ENCODE measurements at regions not wholly inside any gene's neighbourhood (a gene's known extent, or its start where the extent isn't known, plus 50 kb on each side); places are given as distances from the start of the nearest gene placed in this dataset.

DNA sequence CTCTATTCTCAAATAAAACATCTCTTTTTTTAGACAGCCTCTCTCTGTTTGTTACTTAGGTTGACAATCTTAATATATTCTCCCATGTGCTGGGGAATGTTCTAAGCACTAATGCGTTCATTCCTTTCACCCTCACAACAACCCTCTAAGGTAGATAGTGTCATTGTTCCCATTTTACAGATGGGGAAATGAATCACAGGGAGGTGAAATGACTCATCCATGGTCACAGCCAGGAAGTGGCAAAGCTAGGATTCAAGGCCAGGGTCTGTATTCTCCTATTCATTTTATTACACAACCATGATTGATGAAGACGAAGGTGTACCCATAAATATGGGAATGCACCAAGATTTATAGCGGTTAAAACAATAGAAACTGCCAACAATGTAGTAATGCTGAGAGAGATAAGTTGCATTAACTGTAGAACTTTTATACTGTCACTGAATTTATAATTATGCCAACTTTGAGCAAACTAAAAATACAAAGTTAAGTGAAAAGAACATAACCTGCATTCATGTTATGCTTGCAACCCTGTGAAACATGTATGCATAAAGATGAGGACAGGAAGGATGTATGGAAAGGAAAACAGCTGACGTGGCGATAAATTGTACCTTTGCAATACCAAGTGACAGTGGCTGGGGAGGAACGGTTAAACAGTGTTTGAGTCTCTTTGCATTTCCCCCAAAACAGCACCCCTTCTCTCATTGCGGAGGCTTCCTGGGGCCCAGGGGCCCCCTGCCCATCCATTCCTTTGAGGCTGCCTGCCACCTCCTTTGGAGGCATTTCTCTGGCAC is 257.7 kb upstream of the AGAP1 start:
- H3K4me3 Mint-ChIP-seq, result no peak overlapping the region
- H3K27me3 Mint-ChIP-seq (ENCODE audit: insufficient read depth, low read depth, poor library complexity), result no peaks in the 10 kb centered on the region
- Histone ChIP-seq H3K9me2 (ENCODE audit: insufficient read depth) (no peaks in the 10 kb centered on the region), H3K36me3 (ENCODE audit: insufficient read depth) (no peaks in the 10 kb centered on the region), H2AFZ (no peak overlapping the region), H3K27me3 (ENCODE audit: insufficient read depth) (no peaks in the 10 kb centered on the region), H3K4me1 (ENCODE audit: insufficient read depth) (no peaks in the 10 kb centered on the region), H3K4me3 (no peak overlapping the region), H4K20me1 (replicated peaks; ENCODE audit: insufficient read depth) (no peaks in the 10 kb centered on the region), H3K4me2 (no peak overlapping the region), H3K27ac (ENCODE audit: low read depth) (no peak overlapping the region), H3F3A (replicated peaks; ENCODE audit: low read depth) (no peaks in the 10 kb centered on the region), H3K79me2 (replicated peaks; ENCODE audit: insufficient read depth) (no peaks in the 10 kb centered on the region)
- ATAC-seq (no peak), DNase-seq (ENCODE audit: low spot score) (no peak)
- 0 out of 3 replicates have a peak, but pooled peaks cover 2% of the 10 kb centered on the region for H3K4me1 Mint-ChIP-seq
- no peak for TF ChIP-seq NANOG (IDR thresholded peaks at IDR 0.05; ENCODE audit: borderline replicate concordance)
- no peak for TF ChIP-seq CREB1 (CRISPR knock-in tag; IDR thresholded peaks at IDR 0.05; ENCODE audit: low read depth)
- no peak for TF ChIP-seq ZNF331 (CRISPR knock-in tag; IDR thresholded peaks at IDR 0.05; ENCODE audit: low read depth)
- TF ChIP-seq, protein P1, sequence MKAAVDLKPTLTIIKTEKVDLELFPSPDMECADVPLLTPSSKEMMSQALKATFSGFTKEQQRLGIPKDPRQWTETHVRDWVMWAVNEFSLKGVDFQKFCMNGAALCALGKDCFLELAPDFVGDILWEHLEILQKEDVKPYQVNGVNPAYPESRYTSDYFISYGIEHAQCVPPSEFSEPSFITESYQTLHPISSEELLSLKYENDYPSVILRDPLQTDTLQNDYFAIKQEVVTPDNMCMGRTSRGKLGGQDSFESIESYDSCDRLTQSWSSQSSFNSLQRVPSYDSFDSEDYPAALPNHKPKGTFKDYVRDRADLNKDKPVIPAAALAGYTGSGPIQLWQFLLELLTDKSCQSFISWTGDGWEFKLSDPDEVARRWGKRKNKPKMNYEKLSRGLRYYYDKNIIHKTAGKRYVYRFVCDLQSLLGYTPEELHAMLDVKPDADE (IDR thresholded peaks at IDR 0.05), result no peak
- no peak for TF ChIP-seq JUNB (IDR thresholded peaks at IDR 0.05; ENCODE audit: unreplicated experiment)
- TF ChIP-seq ZNF114 (CRISPR knock-in tag; IDR thresholded peaks at IDR 0.05), result no peak
- TF ChIP-seq STAT1 (IDR thresholded peaks at IDR 0.05; ENCODE audit: unreplicated experiment), result no peak
- TF ChIP-seq, protein P2, sequence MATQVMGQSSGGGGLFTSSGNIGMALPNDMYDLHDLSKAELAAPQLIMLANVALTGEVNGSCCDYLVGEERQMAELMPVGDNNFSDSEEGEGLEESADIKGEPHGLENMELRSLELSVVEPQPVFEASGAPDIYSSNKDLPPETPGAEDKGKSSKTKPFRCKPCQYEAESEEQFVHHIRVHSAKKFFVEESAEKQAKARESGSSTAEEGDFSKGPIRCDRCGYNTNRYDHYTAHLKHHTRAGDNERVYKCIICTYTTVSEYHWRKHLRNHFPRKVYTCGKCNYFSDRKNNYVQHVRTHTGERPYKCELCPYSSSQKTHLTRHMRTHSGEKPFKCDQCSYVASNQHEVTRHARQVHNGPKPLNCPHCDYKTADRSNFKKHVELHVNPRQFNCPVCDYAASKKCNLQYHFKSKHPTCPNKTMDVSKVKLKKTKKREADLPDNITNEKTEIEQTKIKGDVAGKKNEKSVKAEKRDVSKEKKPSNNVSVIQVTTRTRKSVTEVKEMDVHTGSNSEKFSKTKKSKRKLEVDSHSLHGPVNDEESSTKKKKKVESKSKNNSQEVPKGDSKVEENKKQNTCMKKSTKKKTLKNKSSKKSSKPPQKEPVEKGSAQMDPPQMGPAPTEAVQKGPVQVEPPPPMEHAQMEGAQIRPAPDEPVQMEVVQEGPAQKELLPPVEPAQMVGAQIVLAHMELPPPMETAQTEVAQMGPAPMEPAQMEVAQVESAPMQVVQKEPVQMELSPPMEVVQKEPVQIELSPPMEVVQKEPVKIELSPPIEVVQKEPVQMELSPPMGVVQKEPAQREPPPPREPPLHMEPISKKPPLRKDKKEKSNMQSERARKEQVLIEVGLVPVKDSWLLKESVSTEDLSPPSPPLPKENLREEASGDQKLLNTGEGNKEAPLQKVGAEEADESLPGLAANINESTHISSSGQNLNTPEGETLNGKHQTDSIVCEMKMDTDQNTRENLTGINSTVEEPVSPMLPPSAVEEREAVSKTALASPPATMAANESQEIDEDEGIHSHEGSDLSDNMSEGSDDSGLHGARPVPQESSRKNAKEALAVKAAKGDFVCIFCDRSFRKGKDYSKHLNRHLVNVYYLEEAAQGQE (IDR thresholded peaks at IDR 0.05; ENCODE audit: unreplicated experiment), result no peak
- TF ChIP-seq, protein P3, sequence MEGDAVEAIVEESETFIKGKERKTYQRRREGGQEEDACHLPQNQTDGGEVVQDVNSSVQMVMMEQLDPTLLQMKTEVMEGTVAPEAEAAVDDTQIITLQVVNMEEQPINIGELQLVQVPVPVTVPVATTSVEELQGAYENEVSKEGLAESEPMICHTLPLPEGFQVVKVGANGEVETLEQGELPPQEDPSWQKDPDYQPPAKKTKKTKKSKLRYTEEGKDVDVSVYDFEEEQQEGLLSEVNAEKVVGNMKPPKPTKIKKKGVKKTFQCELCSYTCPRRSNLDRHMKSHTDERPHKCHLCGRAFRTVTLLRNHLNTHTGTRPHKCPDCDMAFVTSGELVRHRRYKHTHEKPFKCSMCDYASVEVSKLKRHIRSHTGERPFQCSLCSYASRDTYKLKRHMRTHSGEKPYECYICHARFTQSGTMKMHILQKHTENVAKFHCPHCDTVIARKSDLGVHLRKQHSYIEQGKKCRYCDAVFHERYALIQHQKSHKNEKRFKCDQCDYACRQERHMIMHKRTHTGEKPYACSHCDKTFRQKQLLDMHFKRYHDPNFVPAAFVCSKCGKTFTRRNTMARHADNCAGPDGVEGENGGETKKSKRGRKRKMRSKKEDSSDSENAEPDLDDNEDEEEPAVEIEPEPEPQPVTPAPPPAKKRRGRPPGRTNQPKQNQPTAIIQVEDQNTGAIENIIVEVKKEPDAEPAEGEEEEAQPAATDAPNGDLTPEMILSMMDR (conservative IDR thresholded peaks at IDR 0.05; ENCODE audit: low read depth in 2 of 2), result no peak
- no peak for TF ChIP-seq POLR2AphosphoS5 (IDR thresholded peaks at IDR 0.05; ENCODE audit: low read depth)
- no peak for TF ChIP-seq EZH2phosphoT487 (IDR thresholded peaks at IDR 0.05; ENCODE audit: unreplicated experiment)
- no peak for TF ChIP-seq EZH2 (IDR thresholded peaks at IDR 0.05; ENCODE audit: low read depth, unreplicated experiment)
- TF ChIP-seq, protein P4, sequence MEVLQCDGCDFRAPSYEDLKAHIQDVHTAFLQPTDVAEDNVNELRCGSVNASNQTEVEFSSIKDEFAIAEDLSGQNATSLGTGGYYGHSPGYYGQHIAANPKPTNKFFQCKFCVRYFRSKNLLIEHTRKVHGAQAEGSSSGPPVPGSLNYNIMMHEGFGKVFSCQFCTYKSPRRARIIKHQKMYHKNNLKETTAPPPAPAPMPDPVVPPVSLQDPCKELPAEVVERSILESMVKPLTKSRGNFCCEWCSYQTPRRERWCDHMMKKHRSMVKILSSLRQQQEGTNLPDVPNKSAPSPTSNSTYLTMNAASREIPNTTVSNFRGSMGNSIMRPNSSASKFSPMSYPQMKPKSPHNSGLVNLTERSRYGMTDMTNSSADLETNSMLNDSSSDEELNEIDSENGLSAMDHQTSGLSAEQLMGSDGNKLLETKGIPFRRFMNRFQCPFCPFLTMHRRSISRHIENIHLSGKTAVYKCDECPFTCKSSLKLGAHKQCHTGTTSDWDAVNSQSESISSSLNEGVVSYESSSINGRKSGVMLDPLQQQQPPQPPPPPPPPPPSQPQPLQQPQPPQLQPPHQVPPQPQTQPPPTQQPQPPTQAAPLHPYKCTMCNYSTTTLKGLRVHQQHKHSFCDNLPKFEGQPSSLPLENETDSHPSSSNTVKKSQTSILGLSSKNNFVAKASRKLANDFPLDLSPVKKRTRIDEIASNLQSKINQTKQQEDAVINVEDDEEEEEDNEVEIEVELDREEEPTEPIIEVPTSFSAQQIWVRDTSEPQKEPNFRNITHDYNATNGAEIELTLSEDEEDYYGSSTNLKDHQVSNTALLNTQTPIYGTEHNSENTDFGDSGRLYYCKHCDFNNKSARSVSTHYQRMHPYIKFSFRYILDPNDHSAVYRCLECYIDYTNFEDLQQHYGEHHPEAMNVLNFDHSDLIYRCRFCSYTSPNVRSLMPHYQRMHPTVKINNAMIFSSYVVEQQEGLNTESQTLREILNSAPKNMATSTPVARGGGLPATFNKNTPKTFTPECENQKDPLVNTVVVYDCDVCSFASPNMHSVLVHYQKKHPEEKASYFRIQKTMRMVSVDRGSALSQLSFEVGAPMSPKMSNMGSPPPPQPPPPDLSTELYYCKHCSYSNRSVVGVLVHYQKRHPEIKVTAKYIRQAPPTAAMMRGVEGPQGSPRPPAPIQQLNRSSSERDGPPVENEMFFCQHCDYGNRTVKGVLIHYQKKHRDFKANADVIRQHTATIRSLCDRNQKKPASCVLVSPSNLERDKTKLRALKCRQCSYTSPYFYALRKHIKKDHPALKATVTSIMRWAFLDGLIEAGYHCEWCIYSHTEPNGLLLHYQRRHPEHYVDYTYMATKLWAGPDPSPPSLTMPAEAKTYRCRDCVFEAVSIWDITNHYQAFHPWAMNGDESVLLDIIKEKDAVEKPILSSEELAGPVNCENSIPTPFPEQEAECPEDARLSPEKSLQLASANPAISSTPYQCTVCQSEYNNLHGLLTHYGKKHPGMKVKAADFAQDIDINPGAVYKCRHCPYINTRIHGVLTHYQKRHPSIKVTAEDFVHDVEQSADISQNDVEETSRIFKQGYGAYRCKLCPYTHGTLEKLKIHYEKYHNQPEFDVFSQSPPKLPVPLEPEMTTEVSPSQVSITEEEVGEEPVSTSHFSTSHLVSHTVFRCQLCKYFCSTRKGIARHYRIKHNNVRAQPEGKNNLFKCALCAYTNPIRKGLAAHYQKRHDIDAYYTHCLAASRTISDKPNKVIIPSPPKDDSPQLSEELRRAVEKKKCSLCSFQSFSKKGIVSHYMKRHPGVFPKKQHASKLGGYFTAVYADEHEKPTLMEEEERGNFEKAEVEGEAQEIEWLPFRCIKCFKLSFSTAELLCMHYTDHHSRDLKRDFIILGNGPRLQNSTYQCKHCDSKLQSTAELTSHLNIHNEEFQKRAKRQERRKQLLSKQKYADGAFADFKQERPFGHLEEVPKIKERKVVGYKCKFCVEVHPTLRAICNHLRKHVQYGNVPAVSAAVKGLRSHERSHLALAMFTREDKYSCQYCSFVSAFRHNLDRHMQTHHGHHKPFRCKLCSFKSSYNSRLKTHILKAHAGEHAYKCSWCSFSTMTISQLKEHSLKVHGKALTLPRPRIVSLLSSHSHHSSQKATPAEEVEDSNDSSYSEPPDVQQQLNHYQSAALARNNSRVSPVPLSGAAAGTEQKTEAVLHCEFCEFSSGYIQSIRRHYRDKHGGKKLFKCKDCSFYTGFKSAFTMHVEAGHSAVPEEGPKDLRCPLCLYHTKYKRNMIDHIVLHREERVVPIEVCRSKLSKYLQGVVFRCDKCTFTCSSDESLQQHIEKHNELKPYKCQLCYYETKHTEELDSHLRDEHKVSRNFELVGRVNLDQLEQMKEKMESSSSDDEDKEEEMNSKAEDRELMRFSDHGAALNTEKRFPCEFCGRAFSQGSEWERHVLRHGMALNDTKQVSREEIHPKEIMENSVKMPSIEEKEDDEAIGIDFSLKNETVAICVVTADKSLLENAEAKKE (CRISPR knock-in tag; IDR thresholded peaks at IDR 0.05), result no peak
- H3K9me3 Mint-ChIP-seq, result no peaks in the 10 kb centered on the region
- H3K36me3 Mint-ChIP-seq (ENCODE audit: low read depth), result no peaks in the 10 kb centered on the region
- no peak overlapping the region for H3K27ac Mint-ChIP-seq

All from GM23338 (cell line).